SK-N-SH (cell line): ENCODE measurements at regions not wholly inside any gene's neighbourhood (a gene's known extent, or its start where the extent isn't known, plus 50 kb on each side); places are given as distances from the start of the nearest gene placed in this dataset.

Source experiments
- CTCF ChIA-PET: fragments of 300-600, 350-600 bp; formaldehyde crosslinking; extraction: SDS; loops from one replicate; lab custom pipeline; 2021; lab: Yijun Ruan, JAX
- POLR2A ChIA-PET: fragments of 350-600 bp; sonication (Branson Sonifier 250); formaldehyde crosslinking; extraction: SDS; loops from one replicate; lab custom pipeline; 2020; ENCODE audit warnings: antibody characterized with exemption, inconsistent platforms; lab: Yijun Ruan, JAX
- DNase-seq: peaks from one replicate; pipeline ENCODE4 v3.0.0; 2012
- H2AFZ ChIP-seq: fragments of 200-600 bp; sonication (generic); 2 replicates; pipeline ENCODE4 v1.8.1; 2016; ENCODE audit warnings: antibody characterized with exemption, mild to moderate bottlenecking, low read depth
- H3F3A ChIP-seq: fragments of 200-600 bp; sonication (generic); replicated peaks from 2 replicates; pipeline ENCODE3; 2016; ENCODE audit warnings: antibody characterized with exemption, mild to moderate bottlenecking; ENCODE audit not compliant: insufficient read depth
- H3K27ac ChIP-seq, 2 experiments: fragments of 200-500 bp in 1 of 2; fragments of 200-600 bp in 1 of 2; sonication (Bioruptor generic) in 1 of 2; sonication (generic), shearing (Covaris generic) in 1 of 2; 2 replicates each; pipeline versions ENCODE4 v1.5.1 to v1.6.1; 2014 to 2016; ENCODE audit warnings: low read depth in 2 of 2, inconsistent platforms in 1 of 2, low read length in 1 of 2, mild to moderate bottlenecking in 1 of 2, mixed read lengths in 1 of 2
- H3K27me3 ChIP-seq: fragments of 200-600 bp; sonication (generic), shearing (Covaris generic); 2 replicates; pipeline ENCODE4 v1.6.1; 2016; ENCODE audit warnings: mixed run types; ENCODE audit not compliant: insufficient read depth
- H3K36me3 ChIP-seq, 2 experiments: fragments of 200-500 bp in 1 of 2; fragments of 200-600 bp in 1 of 2; sonication (Bioruptor generic) in 1 of 2; sonication (generic) in 1 of 2; replicated peaks in 1 of 2; 2 replicates each; pipeline versions ENCODE3 to v1.5.1; 2014 to 2016; ENCODE audit warnings: low read length in 1 of 2, mild to moderate bottlenecking in 1 of 2; ENCODE audit not compliant: insufficient read depth in 2 of 2, control insufficient read depth in 1 of 2
- H3K4me1 ChIP-seq, 2 experiments: fragments of 200-500 bp in 1 of 2; fragments of 200-600 bp in 1 of 2; sonication (Bioruptor generic) in 1 of 2; sonication (generic), shearing (Covaris generic) in 1 of 2; 2 replicates each; pipeline versions ENCODE4 v1.5.1 to v1.6.1; 2014 to 2016; ENCODE audit warnings: low read depth in 1 of 2, low read length in 1 of 2, mixed run types in 1 of 2; ENCODE audit not compliant: insufficient read depth in 2 of 2, control insufficient read depth in 1 of 2
- H3K4me2 ChIP-seq: fragments of 200-600 bp; sonication (generic), shearing (Covaris generic); 2 replicates; pipeline ENCODE4 v1.6.1; 2017; ENCODE audit warnings: mixed run types
- H3K4me3 ChIP-seq, 2 experiments: fragments of 200-500 bp in 1 of 2; fragments of 200-600 bp in 1 of 2; sonication (Bioruptor generic) in 1 of 2; sonication (generic), shearing (Covaris generic) in 1 of 2; 2 replicates each; pipeline versions ENCODE4 v1.5.1 to v1.8.1; 2014 to 2016; ENCODE audit warnings: low read depth in 2 of 2, inconsistent platforms in 1 of 2, low read length in 1 of 2, mild to moderate bottlenecking in 1 of 2, mixed read lengths in 1 of 2, moderate library complexity in 1 of 2
- H3K79me2 ChIP-seq: fragments of 200-600 bp; sonication (generic); 2 replicates; pipeline ENCODE4 v1.8.1; 2017; ENCODE audit warnings: mild to moderate bottlenecking; ENCODE audit not compliant: insufficient read depth
- H3K9ac ChIP-seq: fragments of 200-600 bp; sonication (generic); 2 replicates; pipeline ENCODE4 v1.6.1; 2017; ENCODE audit warnings: mixed run types
- H3K9me2 ChIP-seq: fragments of 200-600 bp; sonication (generic); 2 replicates; pipeline ENCODE4 v1.6.1; 2017; ENCODE audit warnings: mixed run types
- H3K9me3 ChIP-seq: fragments of 200-600 bp; sonication (generic); 2 replicates; pipeline ENCODE4 v1.6.1; 2017; ENCODE audit warnings: mixed run types, mild to moderate bottlenecking, moderate library complexity
- H4K20me1 ChIP-seq: fragments of 200-600 bp; sonication (generic); 2 replicates; pipeline ENCODE4 v1.6.1; 2017; ENCODE audit warnings: mild to moderate bottlenecking, mixed run types; ENCODE audit not compliant: insufficient read depth
- CHD2 ChIP-seq: fragments of 150-350 bp; IDR thresholded peaks from 2 replicates; pipeline ENCODE4 v1.6.1; 2018; ENCODE audit warnings: low read length; ENCODE audit not compliant: partially characterized antibody
- EP300 ChIP-seq, 2 experiments: IDR thresholded peaks; 2 replicates each; pipeline versions ENCODE4 v1.4.0 to v1.6.1; 2012; ENCODE audit warnings: borderline replicate concordance in 1 of 2, low read depth in 1 of 2, low read length in 1 of 2
- MEF2A ChIP-seq: IDR thresholded peaks from 2 replicates; pipeline ENCODE4 v1.4.0; 2012; ENCODE audit warnings: low read depth, borderline replicate concordance
- NFIC ChIP-seq: IDR thresholded peaks from 2 replicates; pipeline ENCODE4 v1.4.0; 2012; ENCODE audit warnings: borderline replicate concordance
- RCOR1 ChIP-seq: fragments of 150-350 bp; IDR thresholded peaks from 2 replicates; pipeline ENCODE4 v1.6.1; 2017; ENCODE audit warnings: antibody characterized with exemption, low read length
- RFX5 ChIP-seq: IDR thresholded peaks from 2 replicates; pipeline ENCODE4 v1.6.1; 2012; ENCODE audit warnings: mild to moderate bottlenecking, improper control_type of control experiment, low read length
- RXRA ChIP-seq: IDR thresholded peaks from 2 replicates; pipeline ENCODE4 v1.4.0; 2012; ENCODE audit warnings: low read depth, mild to moderate bottlenecking, borderline replicate concordance
- SIN3A ChIP-seq: IDR thresholded peaks from 2 replicates; pipeline ENCODE4 v1.6.1; 2012; ENCODE audit warnings: low read depth, mild to moderate bottlenecking, low read length, moderate library complexity, borderline replicate concordance
- TCF12 ChIP-seq: IDR thresholded peaks from 2 replicates; pipeline ENCODE4 v1.4.0; 2012
- TEAD4 ChIP-seq: IDR thresholded peaks from 2 replicates; pipeline ENCODE4 v1.4.0; 2012; ENCODE audit warnings: mild to moderate bottlenecking, borderline replicate concordance; ENCODE audit not compliant: insufficient read depth
- WGBS: methylation state at CpG from one replicate; pipeline ENCODE4 v1.1.6; 2017; ENCODE audit warnings: low lambda C conversion rate; 5-methylcytosine and 5-hydroxymethylcytosine counted together
- TF ChIP-seq, protein P1 (sequence below): fragments of 150-350 bp; IDR thresholded peaks from 2 replicates; pipeline ENCODE4 v1.6.1; 2016; ENCODE audit warnings: mild to moderate bottlenecking, low read depth, low read length

- Histone ChIP-seq H3K4me1 (no peaks in the 10 kb centered on the region), H3K27ac (no peak overlapping the region), H3K79me2 (no peaks in the 10 kb centered on the region), H3K9me3 (no peaks in the 10 kb centered on the region; the same call in none of the 2 replicates), H2AFZ (no peak overlapping the region), H3K27me3 (no peaks in the 10 kb centered on the region), H3K9ac (no peak overlapping the region), H3F3A (no peaks in the 10 kb centered on the region), H3K4me3 (no peak overlapping the region), H3K4me2 (no peak overlapping the region), H3K9me2 (no peaks in the 10 kb centered on the region), H4K20me1 (no peaks in the 10 kb centered on the region), H3K36me3 (no peaks in the 10 kb centered on the region)
- 23% methylated on average over 6 of the region's 6 CpGs for WGBS
- DNase-seq = no peak
- TF ChIP-seq, protein P1, sequence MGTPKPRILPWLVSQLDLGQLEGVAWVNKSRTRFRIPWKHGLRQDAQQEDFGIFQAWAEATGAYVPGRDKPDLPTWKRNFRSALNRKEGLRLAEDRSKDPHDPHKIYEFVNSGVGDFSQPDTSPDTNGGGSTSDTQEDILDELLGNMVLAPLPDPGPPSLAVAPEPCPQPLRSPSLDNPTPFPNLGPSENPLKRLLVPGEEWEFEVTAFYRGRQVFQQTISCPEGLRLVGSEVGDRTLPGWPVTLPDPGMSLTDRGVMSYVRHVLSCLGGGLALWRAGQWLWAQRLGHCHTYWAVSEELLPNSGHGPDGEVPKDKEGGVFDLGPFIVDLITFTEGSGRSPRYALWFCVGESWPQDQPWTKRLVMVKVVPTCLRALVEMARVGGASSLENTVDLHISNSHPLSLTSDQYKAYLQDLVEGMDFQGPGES = no peak
- no peak for TF ChIP-seq EP300 (IDR thresholded peaks at IDR 0.05; ENCODE audit: borderline replicate concordance in 1 of 2, low read depth in 1 of 2, low read length in 1 of 2)
- POLR2A ChIA-PET = no interaction called here
- CTCF ChIA-PET = no interaction called here
Observed at GRCh38 chr12:130249376-130249775, 87.1 kb downstream of the FZD10 start.

- Histone ChIP-seq H3K9ac (no peak overlapping the region), H4K20me1 (no peaks in the 10 kb centered on the region), H3K9me3 (no peaks in the 10 kb centered on the region; the same call in 1 of the 2 replicates), H3K36me3 (no peaks in the 10 kb centered on the region), H3K4me1 (no peaks in the 10 kb centered on the region), H3K27ac (no peak overlapping the region), H3K4me3 (no peak overlapping the region), H2AFZ (no peak overlapping the region), H3K4me2 (no peak overlapping the region), H3K79me2 (no peaks in the 10 kb centered on the region), H3K9me2 (no peaks in the 10 kb centered on the region), H3F3A (no peaks in the 10 kb centered on the region), H3K27me3 (no peaks in the 10 kb centered on the region)
- POLR2A ChIA-PET = no interaction called here
- TF ChIP-seq SIN3A (no peak), RFX5 (no peak), RXRA (no peak), CHD2 (no peak)
- no peak for DNase-seq
- WGBS = 14% methylated on average over 5 of the region's 5 CpGs
- CTCF ChIA-PET = interaction anchor here (1.7 kb wide), 1 partner anchor 209 kb away, joined by 5 read pairs; no protein-coding TSS in a partner anchor
Observed at GRCh38 chr12:130251236-130251780, 86.4 kb upstream of the PIWIL1 start.

DNA sequence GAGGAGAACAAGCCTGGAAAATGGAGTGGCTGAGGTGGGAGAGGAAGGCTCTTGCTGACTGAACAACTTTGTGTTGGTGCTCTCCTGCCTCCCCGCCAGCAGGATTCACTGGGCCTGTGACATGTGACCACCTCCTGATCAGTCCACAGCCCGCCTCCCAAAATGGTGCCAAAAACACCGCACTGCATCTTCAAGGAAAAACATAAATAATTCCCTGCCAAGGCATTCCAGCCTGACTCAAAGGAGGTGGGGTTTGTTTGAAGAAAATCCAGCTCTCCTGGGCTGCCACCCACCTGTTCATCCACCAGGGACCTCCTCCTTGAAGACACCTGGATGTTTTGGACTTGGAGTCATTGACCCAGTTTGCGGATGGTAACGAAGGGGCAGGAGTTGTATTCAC lies 83.8 kb upstream of the PIWIL1 start:
- H2AFZ ChIP-seq = no peak overlapping the region
- DNase-seq = no peak
- H4K20me1 ChIP-seq = no peaks in the 10 kb centered on the region
- H3K27ac ChIP-seq = no peak overlapping the region
- no peaks in the 10 kb centered on the region for H3K4me1 ChIP-seq
- H3K4me2 ChIP-seq = no peak overlapping the region
- no peak overlapping the region for H3K4me3 ChIP-seq
- no peaks in the 10 kb centered on the region for H3K79me2 ChIP-seq
- no peaks in the 10 kb centered on the region for H3F3A ChIP-seq
- POLR2A ChIA-PET = no interaction called here
- H3K36me3 ChIP-seq = no peaks in the 10 kb centered on the region
- no peaks in the 10 kb centered on the region for H3K9me2 ChIP-seq
- H3K27me3 ChIP-seq = no peaks in the 10 kb centered on the region
- no peak overlapping the region for H3K9ac ChIP-seq
- TF ChIP-seq TEAD4 (no peak), RCOR1 (no peak), TCF12 (no peak), MEF2A (no peak), NFIC (no peak)
- CTCF ChIA-PET = no interaction called here
- 36% methylated on average over 5 of the region's 5 CpGs for WGBS
- no peaks in the 10 kb centered on the region; the same call in 1 of the 2 replicates for H3K9me3 ChIP-seq
